NCI-H2171 treated with DMSO at 0.1 percent for 48 hours (cell line): ENCODE measurements at regions not wholly inside any gene's neighbourhood (a gene's known extent, or its start where the extent isn't known, plus 50 kb on each side); places are given as distances from the start of the nearest gene placed in this dataset.

ENCODE experiments used
- DNase-seq: peaks from one replicate; lab custom pipeline; 2025; lab: John Stamatoyannopoulos, UW

GRCh38 chr2:150165442-150165841 lies 322.0 kb downstream of the RND3 start:
- DNase-seq: no peak

- DNase-seq: no peak
These were observed 325.1 kb downstream of the RND3 start for GRCh38 chr2:150162241-150162942.

GRCh38 chr2:150160058-150160457 lies 327.4 kb downstream of the RND3 start:
- no peak for DNase-seq

GRCh38 chr2:150159300-150159699 lies 328.2 kb downstream of the RND3 start:
- no peak for DNase-seq

GRCh38 chr2:150156876-150157275 lies 330.6 kb downstream of the RND3 start:
- no peak for DNase-seq

- DNase-seq: no peak
These were observed 331.1 kb downstream of the RND3 start for GRCh38 chr2:150156415-150156814.

- DNase-seq: no peak
These were observed 333.1 kb downstream of the RND3 start for GRCh38 chr2:150154308-150154797.

GRCh38 chr2:150153646-150154307 lies 333.7 kb downstream of the RND3 start:
- DNase-seq: no peak

- DNase-seq: no peak
These were observed 335.2 kb downstream of the RND3 start for GRCh38 chr2:150152230-150152629.

GRCh38 chr2:150150144-150150543 lies 337.3 kb downstream of the RND3 start:
- no peak for DNase-seq

- no peak for DNase-seq
These were observed 339.4 kb downstream of the RND3 start for GRCh38 chr2:150147889-150148683.

- no peak for DNase-seq
These were observed 340.6 kb downstream of the RND3 start for GRCh38 chr2:150146879-150147278.

GRCh38 chr2:150145299-150145692 lies 342.2 kb downstream of the RND3 start:
- no peak for DNase-seq

- DNase-seq: no peak
These were observed 342.7 kb downstream of the RND3 start for GRCh38 chr2:150144546-150145298.

GRCh38 chr2:150143087-150143536 lies 344.4 kb downstream of the RND3 start:
- no peak for DNase-seq

GRCh38 chr2:150142561-150142960 lies 344.9 kb downstream of the RND3 start:
- no peak for DNase-seq

- DNase-seq: peak; percentile 37
These were observed 346.1 kb downstream of the RND3 start for GRCh38 chr2:150141226-150142001.

- peak; percentile 49 for DNase-seq
These were observed 346.7 kb downstream of the RND3 start for GRCh38 chr2:150140777-150141176.

GRCh38 chr2:150138587-150138986 lies 348.9 kb downstream of the RND3 start:
- peak; percentile 80 for DNase-seq

- DNase-seq: peak; percentile 40
These were observed 350.0 kb downstream of the RND3 start for GRCh38 chr2:150137338-150138069.
